Osteoblast (primary cell): ENCODE measurements at regions not wholly inside any gene's neighbourhood (a gene's known extent, or its start where the extent isn't known, plus 50 kb on each side); places are given as distances from the start of the nearest gene placed in this dataset.

ENCODE experiments used
- DNase-seq: peaks from one replicate; pipeline ENCODE4 v3.0.0; 2011; ENCODE audit warnings: low spot score, mixed read lengths; ENCODE audit not compliant: insufficient read length; ENCODE audit errors: missing footprints
- H2AFZ ChIP-seq: 2 replicates; pipeline ENCODE4 v1.6.0; 2011; ENCODE audit warnings: mild to moderate bottlenecking, low read length
- H3K27ac ChIP-seq: 2 replicates; pipeline ENCODE4 v1.5.1; 2011; ENCODE audit warnings: mild to moderate bottlenecking, low read depth, low read length, moderate library complexity
- H3K27me3 ChIP-seq: 2 replicates; pipeline ENCODE4 v1.6.0; 2012; ENCODE audit warnings: mild to moderate bottlenecking, control low read depth, inconsistent platforms, low read length, moderate library complexity; ENCODE audit not compliant: insufficient read depth
- H3K36me3 ChIP-seq: 2 replicates; pipeline ENCODE4 v1.5.1; 2011; ENCODE audit warnings: mild to moderate bottlenecking, low read length, control low read depth, moderate library complexity; ENCODE audit not compliant: insufficient read depth
- H3K4me1 ChIP-seq: 2 replicates; pipeline ENCODE4 v1.5.1; 2011; ENCODE audit warnings: mild to moderate bottlenecking, low read length, control low read depth, moderate library complexity; ENCODE audit not compliant: insufficient read depth
- H3K4me2 ChIP-seq: 2 replicates; pipeline ENCODE4 v1.6.0; 2011; ENCODE audit warnings: mild to moderate bottlenecking, low read length; ENCODE audit not compliant: insufficient read depth
- H3K4me3 ChIP-seq: fragments of 200-600 bp; sonication (generic); 3 replicates; pipeline ENCODE4 v1.5.1; 2012; ENCODE audit warnings: mild to moderate bottlenecking, low read length, inconsistent platforms; ENCODE audit not compliant: insufficient read depth
- H3K79me2 ChIP-seq: 2 replicates; pipeline ENCODE4 v1.6.0; 2012; ENCODE audit warnings: mild to moderate bottlenecking, low read length, control low read depth, inconsistent platforms; ENCODE audit not compliant: insufficient read depth
- H3K9me3 ChIP-seq: 2 replicates; pipeline ENCODE4 v1.5.1; 2011; ENCODE audit warnings: low read depth, low read length, control low read depth
- H4K20me1 ChIP-seq: 2 replicates; pipeline ENCODE4 v1.6.0; 2012; ENCODE audit warnings: mild to moderate bottlenecking, low read length, control low read depth; ENCODE audit not compliant: insufficient read depth
- TF ChIP-seq, protein P1 (sequence below): IDR thresholded peaks from 2 replicates; pipeline ENCODE4 v1.5.1; 2011; ENCODE audit warnings: mild to moderate bottlenecking, low read depth, low read length, moderate library complexity; ENCODE audit errors: extremely low read depth

DNA sequence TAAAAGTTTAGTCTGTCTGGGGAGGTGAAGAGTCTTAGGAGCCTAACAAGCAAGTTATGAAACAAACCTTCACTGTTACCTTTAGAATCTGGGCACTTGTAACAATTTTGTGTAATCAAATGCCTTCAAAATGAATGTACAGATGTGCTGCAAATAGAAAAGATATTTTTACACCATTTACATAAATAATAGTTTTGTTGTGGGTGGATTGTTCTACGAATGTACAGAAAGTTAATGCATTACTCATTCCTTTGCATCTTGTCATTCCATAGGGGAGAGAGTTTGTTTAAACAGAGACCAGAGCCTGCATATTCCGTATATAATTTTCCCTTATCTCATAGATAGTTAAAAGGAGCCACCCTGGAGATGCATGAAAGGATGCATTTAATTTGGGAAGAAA is 576.9 kb upstream of the SGCD start:
- H2AFZ ChIP-seq, result no peak overlapping the region
- no peak overlapping the region for H3K27ac ChIP-seq
- no peak overlapping the region for H3K4me3 ChIP-seq
- no peaks in the 10 kb centered on the region for H4K20me1 ChIP-seq
- no peaks in the 10 kb centered on the region for H3K27me3 ChIP-seq
- TF ChIP-seq, protein P1, sequence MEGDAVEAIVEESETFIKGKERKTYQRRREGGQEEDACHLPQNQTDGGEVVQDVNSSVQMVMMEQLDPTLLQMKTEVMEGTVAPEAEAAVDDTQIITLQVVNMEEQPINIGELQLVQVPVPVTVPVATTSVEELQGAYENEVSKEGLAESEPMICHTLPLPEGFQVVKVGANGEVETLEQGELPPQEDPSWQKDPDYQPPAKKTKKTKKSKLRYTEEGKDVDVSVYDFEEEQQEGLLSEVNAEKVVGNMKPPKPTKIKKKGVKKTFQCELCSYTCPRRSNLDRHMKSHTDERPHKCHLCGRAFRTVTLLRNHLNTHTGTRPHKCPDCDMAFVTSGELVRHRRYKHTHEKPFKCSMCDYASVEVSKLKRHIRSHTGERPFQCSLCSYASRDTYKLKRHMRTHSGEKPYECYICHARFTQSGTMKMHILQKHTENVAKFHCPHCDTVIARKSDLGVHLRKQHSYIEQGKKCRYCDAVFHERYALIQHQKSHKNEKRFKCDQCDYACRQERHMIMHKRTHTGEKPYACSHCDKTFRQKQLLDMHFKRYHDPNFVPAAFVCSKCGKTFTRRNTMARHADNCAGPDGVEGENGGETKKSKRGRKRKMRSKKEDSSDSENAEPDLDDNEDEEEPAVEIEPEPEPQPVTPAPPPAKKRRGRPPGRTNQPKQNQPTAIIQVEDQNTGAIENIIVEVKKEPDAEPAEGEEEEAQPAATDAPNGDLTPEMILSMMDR, result no peak
- no peak for DNase-seq
- H3K36me3 ChIP-seq, result no peaks in the 10 kb centered on the region
- no peaks in the 10 kb centered on the region for H3K4me1 ChIP-seq
- H3K4me2 ChIP-seq, result no peak overlapping the region
- no peaks in the 10 kb centered on the region for H3K9me3 ChIP-seq
- H3K79me2 ChIP-seq, result no peaks in the 10 kb centered on the region

GRCh38 chr5:155750571-155750970 is 576.4 kb upstream of the SGCD start:
- Histone ChIP-seq H3K4me3 (no peak overlapping the region), H3K36me3 (no peaks in the 10 kb centered on the region), H3K27ac (no peak overlapping the region), H2AFZ (no peak overlapping the region), H3K9me3 (no peaks in the 10 kb centered on the region), H3K4me2 (no peak overlapping the region), H3K4me1 (no peaks in the 10 kb centered on the region), H3K27me3 (no peaks in the 10 kb centered on the region), H3K79me2 (no peaks in the 10 kb centered on the region), H4K20me1 (no peaks in the 10 kb centered on the region)
- no peak for DNase-seq
- TF ChIP-seq, protein P1, result no peak

DNA sequence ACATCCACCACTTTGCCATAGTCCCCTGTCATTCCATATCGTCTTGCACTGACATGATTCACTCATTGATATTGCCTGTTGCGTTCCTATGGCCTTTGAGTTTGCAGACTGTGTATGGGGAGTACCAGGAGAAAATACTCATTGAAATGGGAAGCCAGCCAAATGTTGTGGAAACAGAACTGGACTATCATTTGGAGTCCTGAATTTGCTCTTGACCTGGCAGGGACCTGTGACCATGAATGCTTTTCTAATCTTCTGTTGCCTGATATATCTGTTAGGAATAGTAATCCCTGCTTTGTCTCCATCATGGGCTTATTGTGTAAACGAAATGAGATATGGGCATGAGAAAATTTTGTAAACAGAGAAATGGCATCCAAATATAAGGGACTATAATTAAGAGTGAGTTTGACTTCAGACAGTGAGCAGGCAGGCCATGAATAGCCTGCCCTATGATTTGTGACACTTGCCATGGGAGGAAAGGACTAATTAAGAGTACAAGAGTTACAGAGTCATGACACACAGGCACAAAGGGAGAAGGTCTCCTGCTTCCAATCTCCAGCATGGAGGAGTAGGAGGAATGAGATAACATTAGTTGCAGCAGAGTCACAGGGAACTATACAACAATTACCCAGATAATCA is 572.9 kb upstream of the SGCD start:
- H4K20me1 ChIP-seq, result no peaks in the 10 kb centered on the region
- no peak overlapping the region for H3K27ac ChIP-seq
- no peak overlapping the region for H2AFZ ChIP-seq
- no peaks in the 10 kb centered on the region for H3K79me2 ChIP-seq
- DNase-seq, result no peak
- no peak overlapping the region for H3K4me3 ChIP-seq
- H3K9me3 ChIP-seq, result no peaks in the 10 kb centered on the region
- TF ChIP-seq, protein P1, result no peak
- no peak overlapping the region for H3K4me2 ChIP-seq
- H3K36me3 ChIP-seq, result no peaks in the 10 kb centered on the region
- no peaks in the 10 kb centered on the region for H3K27me3 ChIP-seq
- no peaks in the 10 kb centered on the region for H3K4me1 ChIP-seq

GRCh38 chr5:155759252-155759651 is 567.7 kb upstream of the SGCD start:
- H3K27me3 ChIP-seq, result no peaks in the 10 kb centered on the region
- no peak overlapping the region for H3K4me3 ChIP-seq
- H2AFZ ChIP-seq, result no peak overlapping the region
- no peaks in the 10 kb centered on the region for H3K36me3 ChIP-seq
- no peak for DNase-seq
- H3K4me2 ChIP-seq, result no peak overlapping the region
- no peaks in the 10 kb centered on the region for H3K9me3 ChIP-seq
- H3K27ac ChIP-seq, result no peak overlapping the region
- H4K20me1 ChIP-seq, result no peaks in the 10 kb centered on the region
- no peaks in the 10 kb centered on the region for H3K4me1 ChIP-seq
- no peaks in the 10 kb centered on the region for H3K79me2 ChIP-seq
- TF ChIP-seq, protein P1, result no peak
